NCI-H526 (cell line): ENCODE measurements at regions not wholly inside any gene's neighbourhood (a gene's known extent, or its start where the extent isn't known, plus 50 kb on each side); places are given as distances from the start of the nearest gene placed in this dataset.
"Not testable (repeated sequence)": the region's sequence is repeated elsewhere in the genome, so short reads cannot be mapped to it uniquely, and the experiment has no call there.

Source experiments
- DNase-seq, 2 experiments: peaks; one replicate each; lab custom pipeline; 2025; lab: John Stamatoyannopoulos, UW

GRCh38 chr1:186255266-186255665 lies 119.8 kb downstream of the TPR start:
- DNase-seq: no peak

GRCh38 chr1:186250529-186250928 lies 124.5 kb downstream of the TPR start:
- DNase-seq: no peak

GRCh38 chr1:186248608-186249007 lies 126.4 kb downstream of the TPR start:
- DNase-seq: not testable (repeated sequence)

- peak in 1 of 2 experiments; percentile 74 for DNase-seq
Measured at GRCh38 chr1:186244825-186245224, 130.2 kb downstream of the TPR start.
